GM21737 (cell line): ENCODE measurements at regions not wholly inside any gene's neighbourhood (a gene's known extent, or its start where the extent isn't known, plus 50 kb on each side); places are given as distances from the start of the nearest gene placed in this dataset.

ENCODE experiments used
- ATAC-seq: cut with Tn5 transposase; IDR thresholded peaks from one replicate; pipeline ENCODE4 v1.9.1; 2021; ENCODE audit warnings: mild to moderate bottlenecking, moderate library complexity; ENCODE audit not compliant: unreplicated experiment

GRCh38 chr5:74327339-74327685 is 313.2 kb downstream of the ENC1 start:
- ATAC-seq, result no peak

- no peak for ATAC-seq
These were observed 313.8 kb downstream of the ENC1 start for GRCh38 chr5:74326571-74327338.

GRCh38 chr5:74325866-74326265 is 314.7 kb downstream of the ENC1 start:
- no peak for ATAC-seq

GRCh38 chr5:74324556-74324955 is 316.0 kb downstream of the ENC1 start:
- no peak for ATAC-seq

- no peak for ATAC-seq
These were observed 317.6 kb downstream of the ENC1 start for GRCh38 chr5:74322944-74323343.

GRCh38 chr5:74322191-74322590 is 318.3 kb downstream of the ENC1 start:
- no peak for ATAC-seq

- no peak for ATAC-seq
These were observed 319.2 kb downstream of the ENC1 start for GRCh38 chr5:74321326-74321725.

- no peak for ATAC-seq
These were observed 320.0 kb downstream of the ENC1 start for GRCh38 chr5:74320526-74320925.

GRCh38 chr5:74319076-74319475 is 321.5 kb downstream of the ENC1 start:
- ATAC-seq, result no peak

GRCh38 chr5:74316064-74316603 is 324.4 kb downstream of the ENC1 start:
- ATAC-seq, result peak; percentile 44

GRCh38 chr5:74314906-74315305 is 325.6 kb downstream of the ENC1 start:
- ATAC-seq, result no peak

- ATAC-seq, result no peak
These were observed 326.6 kb downstream of the ENC1 start for GRCh38 chr5:74313896-74314295.

GRCh38 chr5:74312746-74313145 is 327.8 kb downstream of the ENC1 start:
- no peak for ATAC-seq

GRCh38 chr5:74311961-74312360 is 328.6 kb downstream of the ENC1 start:
- no peak for ATAC-seq

GRCh38 chr5:74310997-74311930 is 329.3 kb downstream of the ENC1 start:
- no peak for ATAC-seq

- no peak for ATAC-seq
These were observed 330.1 kb downstream of the ENC1 start for GRCh38 chr5:74310386-74310785.

- no peak for ATAC-seq
These were observed 331.5 kb downstream of the ENC1 start for GRCh38 chr5:74309050-74309449.

GRCh38 chr5:74306845-74307244 is 333.7 kb downstream of the ENC1 start:
- ATAC-seq, result no peak

GRCh38 chr5:74304536-74304935 is 336.0 kb downstream of the ENC1 start:
- no peak for ATAC-seq

GRCh38 chr5:74303578-74303977 is 336.9 kb downstream of the ENC1 start:
- ATAC-seq, result no peak

- ATAC-seq, result no peak
These were observed 339.0 kb downstream of the ENC1 start for GRCh38 chr5:74301576-74301975.
